ENCODE measurements at regions not wholly inside any gene's neighbourhood (a gene's known extent, or its start where the extent isn't known, plus 50 kb on each side); places are given as distances from the start of the nearest gene placed in this dataset.

GRCh38 chr13:33727297-33728083 lies 90.5 kb upstream of the RFC3 start:
- TF ChIP-seq POLR2AphosphoS5 (IDR thresholded peaks at IDR 0.05; ENCODE audit: borderline replicate concordance, low read depth, low read length) (no peak), EZH2 (IDR thresholded peaks at IDR 0.05) (no peak), FOXP2 (optimal IDR thresholded peaks at IDR 0.05; ENCODE audit: control extremely low read depth, extremely low read length, insufficient read depth) (no peak)

Data from SK-N-MC (cell line).